Urothelium cell line (cell line): ENCODE measurements at regions not wholly inside any gene's neighbourhood (a gene's known extent, or its start where the extent isn't known, plus 50 kb on each side); places are given as distances from the start of the nearest gene placed in this dataset.

Experiments
- DNase-seq: peaks from one replicate; pipeline ENCODE4 v3.0.0; 2011; ENCODE audit warnings: low spot score, mixed read lengths
- FAIRE-seq: peaks from 2 replicates; lab custom pipeline; 2011; peaks lifted over from hg19 to GRCh38; lab: Jason Lieb, UNC

- peak; percentile 82 for DNase-seq
- no peak for FAIRE-seq
These were observed 413.7 kb downstream of the PCNX1 start for GRCh38 chr14:71320734-71321573.

DNA sequence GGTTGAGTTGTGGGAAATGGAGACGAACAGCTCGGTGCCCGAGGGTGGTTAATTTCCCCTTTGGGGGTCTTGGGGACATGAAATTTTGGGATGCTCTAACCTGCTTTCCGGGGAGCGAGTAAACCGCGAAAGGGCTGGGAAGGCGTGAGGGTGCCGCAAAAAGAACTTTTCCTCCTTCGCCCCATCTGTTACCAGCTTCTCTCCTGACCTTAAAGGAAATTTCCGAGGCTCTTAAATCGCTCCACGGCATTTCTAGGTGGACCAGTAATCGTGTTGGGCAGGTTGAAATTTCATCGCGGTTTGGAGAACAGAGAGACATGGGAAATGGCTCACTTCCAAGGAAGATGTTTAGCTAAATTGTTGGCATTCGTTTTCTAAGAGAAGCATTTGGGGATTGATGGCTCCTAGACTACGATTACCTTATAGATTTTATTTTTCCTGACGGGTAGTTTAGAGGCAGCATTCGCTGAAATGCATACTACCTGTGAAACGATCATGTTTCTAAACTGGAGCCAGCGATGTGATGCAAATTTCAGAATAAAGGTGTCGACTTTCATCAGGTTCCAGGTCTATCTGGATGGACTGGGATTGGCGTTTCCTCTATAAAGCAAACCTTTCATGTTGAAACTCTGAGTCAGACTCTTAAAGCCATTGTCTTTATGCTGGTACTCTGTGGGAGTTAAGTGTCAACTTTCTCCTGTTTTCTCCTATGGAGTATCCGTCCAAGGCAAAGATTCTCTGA lies 414.5 kb downstream of the PCNX1 start:
- DNase-seq (peak; percentile 70), FAIRE-seq (peak; percentile 55)

- FAIRE-seq (no peak), DNase-seq (peak; percentile 41)
These were observed 415.5 kb downstream of the PCNX1 start for GRCh38 chr14:71322655-71323250.

GRCh38 chr14:71324767-71325272 lies 417.6 kb downstream of the PCNX1 start:
- DNase-seq (no peak), FAIRE-seq (peak; percentile 35)

GRCh38 chr14:71327691-71328090 lies 420.4 kb downstream of the PCNX1 start:
- no peak for FAIRE-seq
- DNase-seq: no peak

GRCh38 chr14:71328183-71328582 lies 420.9 kb downstream of the PCNX1 start:
- DNase-seq (no peak), FAIRE-seq (no peak)

- FAIRE-seq: no peak
- DNase-seq: no peak
These were observed 421.7 kb downstream of the PCNX1 start for GRCh38 chr14:71328954-71329353.

DNA sequence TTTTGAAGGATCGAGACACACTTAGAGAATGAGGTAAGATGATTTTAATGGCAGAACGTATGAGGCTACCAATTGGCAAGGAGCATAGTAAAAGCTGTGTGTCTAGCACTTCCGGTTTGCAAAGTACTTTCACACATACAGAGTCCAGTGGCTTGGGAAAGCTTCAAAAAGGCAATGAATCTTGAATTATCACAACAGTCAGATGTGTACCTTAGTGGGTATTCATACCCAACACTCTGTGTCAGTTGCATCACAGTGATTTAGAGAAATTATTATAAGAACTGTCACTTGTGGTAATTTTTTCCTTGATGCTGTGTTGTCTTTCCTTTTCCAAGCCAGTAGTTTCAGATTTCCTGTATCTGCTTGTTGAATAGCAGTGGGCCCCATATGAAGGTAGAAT lies 424.1 kb downstream of the PCNX1 start:
- FAIRE-seq: no peak
- DNase-seq: no peak

- DNase-seq: no peak
These were observed 425.2 kb downstream of the PCNX1 start for GRCh38 chr14:71332476-71332875.

GRCh38 chr14:71333705-71334104 lies 426.4 kb downstream of the PCNX1 start:
- DNase-seq: no peak
- no peak for FAIRE-seq

More at GRCh38 chr14:71332476-71332875, 425.2 kb downstream of the PCNX1 start:
- FAIRE-seq: no peak

- DNase-seq (no peak), FAIRE-seq (no peak)
These were observed 429.4 kb downstream of the PCNX1 start for GRCh38 chr14:71336489-71337192.

GRCh38 chr14:71338153-71338552 lies 430.9 kb downstream of the PCNX1 start:
- DNase-seq: no peak
- FAIRE-seq: no peak

DNA sequence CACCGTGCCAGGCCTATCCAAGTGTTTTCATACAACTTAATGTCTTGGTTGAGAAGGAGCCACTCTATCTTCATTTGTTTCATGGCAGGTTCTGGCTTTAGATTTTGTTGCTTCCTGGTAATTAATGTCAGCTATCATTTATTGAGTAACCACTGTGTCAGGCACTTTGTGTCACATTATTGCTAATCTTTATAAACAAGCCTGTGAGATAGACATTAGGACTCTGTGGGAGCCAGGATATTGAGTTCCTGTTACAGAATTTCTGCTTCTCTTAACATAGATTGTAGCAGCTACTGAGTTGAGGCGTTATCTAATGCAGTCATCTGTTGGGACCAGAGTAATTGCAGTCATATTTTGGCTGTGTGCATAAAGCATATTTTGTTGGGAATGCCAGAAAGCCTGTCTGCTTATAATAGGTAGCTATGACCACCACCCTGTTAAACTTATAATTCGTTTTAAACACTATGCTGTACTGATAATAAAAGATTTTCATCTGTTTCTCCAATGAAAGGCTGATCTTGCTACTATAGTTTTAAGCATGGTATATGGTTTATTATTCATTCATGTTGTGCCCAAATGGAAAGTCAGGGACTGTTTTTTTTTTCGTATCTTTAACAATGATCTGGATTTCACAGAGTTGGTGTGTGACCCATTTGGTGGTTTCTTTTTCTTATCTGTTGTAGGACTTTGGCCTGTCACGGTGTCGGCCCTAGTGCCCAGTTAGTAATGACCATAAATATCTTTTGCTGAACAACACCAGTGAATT lies 432.6 kb downstream of the PCNX1 start:
- FAIRE-seq (no peak), DNase-seq (no peak)

GRCh38 chr14:71341156-71341555 lies 433.9 kb downstream of the PCNX1 start:
- DNase-seq (no peak), FAIRE-seq (no peak)

GRCh38 chr14:71343724-71344123 lies 436.5 kb downstream of the PCNX1 start:
- DNase-seq: no peak
- FAIRE-seq: no peak

GRCh38 chr14:71344506-71344905 lies 437.2 kb downstream of the PCNX1 start:
- peak; percentile 9 for FAIRE-seq
- no peak for DNase-seq

- FAIRE-seq: no peak
- DNase-seq: no peak
These were observed 439.4 kb downstream of the PCNX1 start for GRCh38 chr14:71346685-71347084.

GRCh38 chr14:71348394-71348793 lies 441.1 kb downstream of the PCNX1 start:
- FAIRE-seq (no peak), DNase-seq (no peak)

DNA sequence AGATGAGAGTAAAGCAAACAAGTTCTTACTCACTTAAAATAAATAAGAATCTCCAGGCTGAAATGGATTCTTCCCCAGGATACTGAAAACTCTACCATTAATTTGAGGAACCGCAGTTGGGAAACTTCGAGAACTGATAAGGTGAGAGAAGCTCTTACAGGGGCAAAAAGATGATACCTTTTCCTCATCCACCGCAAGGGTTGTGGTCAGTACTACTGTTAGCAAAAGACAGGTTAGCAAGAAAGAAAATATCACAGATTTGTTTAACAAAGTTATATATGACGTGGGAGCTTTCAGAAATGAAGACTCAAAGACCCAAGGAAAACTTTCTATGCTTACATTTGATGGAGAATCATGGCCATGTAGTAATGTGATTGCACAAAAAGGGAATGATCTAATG lies 441.6 kb downstream of the PCNX1 start:
- FAIRE-seq (no peak), DNase-seq (no peak)

- FAIRE-seq: no peak
- no peak for DNase-seq
These were observed 446.9 kb downstream of the PCNX1 start for GRCh38 chr14:71354142-71354541.
